Keratinocyte (primary cell): ENCODE measurements at regions not wholly inside any gene's neighbourhood (a gene's known extent, or its start where the extent isn't known, plus 50 kb on each side); places are given as distances from the start of the nearest gene placed in this dataset.

Source experiments
- DNase-seq: peaks from one replicate; pipeline ENCODE4 v3.0.0-alpha.2; 2011; ENCODE audit warnings: low read depth, missing footprints, low spot score
- FAIRE-seq: peaks from 2 replicates; lab custom pipeline; 2011; peaks lifted over from hg19 to GRCh38; lab: Jason Lieb, UNC
- H2AFZ ChIP-seq: 2 replicates; pipeline ENCODE4 v1.6.0; 2012; ENCODE audit warnings: low read length, control low read depth, inconsistent platforms; ENCODE audit not compliant: control insufficient read depth
- H3K27ac ChIP-seq: 2 replicates; pipeline ENCODE4 v1.5.1; 2011; ENCODE audit warnings: low read length; ENCODE audit not compliant: control insufficient read depth, insufficient read depth
- H3K27me3 ChIP-seq: 3 replicates; pipeline ENCODE4 v1.6.0; 2011; ENCODE audit warnings: low read length; ENCODE audit not compliant: control insufficient read depth, insufficient read depth; ENCODE audit errors: extremely low read depth
- H3K36me3 ChIP-seq, 2 experiments: 2 replicates in 1 of 2; 3 replicates in 1 of 2; pipeline ENCODE4 v1.5.1; 2011; ENCODE audit warnings: low read length in 2 of 2, mild to moderate bottlenecking in 1 of 2; ENCODE audit not compliant: control insufficient read depth in 2 of 2, insufficient read depth in 2 of 2; ENCODE audit errors: extremely low read depth in 1 of 2
- H3K4me1 ChIP-seq: 3 replicates; pipeline ENCODE4 v1.5.1; 2011; ENCODE audit warnings: low read length; ENCODE audit not compliant: control insufficient read depth, insufficient read depth; ENCODE audit errors: extremely low read depth
- H3K4me2 ChIP-seq: 3 replicates; pipeline ENCODE4 v1.6.0; 2011; ENCODE audit warnings: low read depth, low read length; ENCODE audit not compliant: control insufficient read depth, insufficient read depth; ENCODE audit errors: extremely low read depth
- H3K4me3 ChIP-seq, 3 experiments: fragments of 200-600 bp in 1 of 3; sonication (generic) in 1 of 3; 2 replicates in 2 of 3; 3 replicates in 1 of 3; pipeline ENCODE4 v1.5.1; 2011 to 2016; ENCODE audit warnings: low read length in 3 of 3, mild to moderate bottlenecking in 3 of 3, control low read depth in 2 of 3, inconsistent platforms in 1 of 3, low read depth in 1 of 3, mixed read lengths in 1 of 3, mixed run types in 1 of 3, moderate library complexity in 1 of 3; ENCODE audit not compliant: control insufficient read depth in 2 of 3, insufficient read depth in 2 of 3; ENCODE audit errors: extremely low read depth in 1 of 3
- H3K79me2 ChIP-seq: 2 replicates; pipeline ENCODE4 v1.6.0; 2012; ENCODE audit warnings: low read length; ENCODE audit not compliant: control insufficient read depth, insufficient read depth
- H3K9ac ChIP-seq: 3 replicates; pipeline ENCODE4 v1.6.0; 2011; ENCODE audit warnings: low read length; ENCODE audit not compliant: control insufficient read depth, insufficient read depth; ENCODE audit errors: extremely low read depth
- H3K9me1 ChIP-seq: 3 replicates; pipeline ENCODE4 v1.6.0; 2011; ENCODE audit warnings: low read length; ENCODE audit not compliant: control insufficient read depth, insufficient read depth; ENCODE audit errors: extremely low read depth
- H3K9me3 ChIP-seq: 2 replicates; pipeline ENCODE4 v1.5.1; 2012; ENCODE audit warnings: low read depth, low read length; ENCODE audit not compliant: control insufficient read depth
- H4K20me1 ChIP-seq: 3 replicates; pipeline ENCODE4 v1.6.0; 2011; ENCODE audit warnings: low read length; ENCODE audit not compliant: control insufficient read depth, insufficient read depth; ENCODE audit errors: extremely low read depth
- EZH2 ChIP-seq: IDR thresholded peaks from one replicate; pipeline ENCODE4 v1.6.1; 2012; ENCODE audit warnings: inconsistent platforms, mild to moderate bottlenecking, low read length, moderate library complexity
- dilution Hi-C: fragments of 300-500 bp; cut with MboI; formaldehyde crosslinking; loops from one replicate; pipeline ENCODE4 v1.7.0; 2020; ENCODE audit warnings: low sequenced_read_pairs; ENCODE audit not compliant: extremely low pct_ligation_motif_present
- TF ChIP-seq, protein P1 (sequence below), 3 experiments: IDR thresholded peaks in 1 of 3; conservative IDR thresholded peaks in 1 of 3; optimal IDR thresholded peaks in 1 of 3; 2 replicates in 2 of 3; 3 replicates in 1 of 3; pipeline versions ENCODE3 to v1.5.1; 2011; ENCODE audit warnings: low read length in 3 of 3, mild to moderate bottlenecking in 3 of 3, moderate library complexity in 2 of 3, control low read depth in 1 of 3, inconsistent platforms in 1 of 3; ENCODE audit not compliant: insufficient read depth in 2 of 3; ENCODE audit errors: extremely low read depth in 1 of 3

DNA sequence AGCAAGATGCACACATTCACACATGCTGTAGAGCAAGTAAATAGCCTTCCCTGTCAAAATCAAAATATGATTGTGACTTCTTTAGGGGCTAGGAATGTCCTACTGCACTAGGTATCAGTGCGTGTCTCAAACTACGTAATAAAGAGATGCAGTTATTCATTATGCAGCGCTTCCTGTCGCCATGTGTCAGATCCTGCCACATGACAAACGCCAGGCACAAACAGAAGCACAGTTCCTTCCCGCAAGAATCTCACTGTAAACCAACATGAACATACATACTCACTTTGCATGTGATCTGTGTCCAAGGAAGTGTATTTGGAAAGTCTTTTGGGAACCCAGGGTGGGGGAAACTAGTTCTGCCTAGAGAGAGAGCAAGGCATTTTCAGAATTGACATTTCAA, 599.9 kb downstream of the RNF144A start:
- H3K27ac ChIP-seq, result no peak overlapping the region
- no peaks in the 10 kb centered on the region for H3K36me3 ChIP-seq
- H3K4me3 ChIP-seq, result no peak overlapping the region
- DNase-seq (no peak), FAIRE-seq (no peak)
- no peaks in the 10 kb centered on the region for H3K9me3 ChIP-seq
- no peaks in the 10 kb centered on the region for H3K79me2 ChIP-seq
- no peaks in the 10 kb centered on the region for H3K9me1 ChIP-seq
- no peaks in the 10 kb centered on the region for H3K4me1 ChIP-seq
- H4K20me1 ChIP-seq, result no peaks in the 10 kb centered on the region
- dilution Hi-C loops, result no loop called here
- H3K4me2 ChIP-seq, result no peak overlapping the region
- H3K9ac ChIP-seq, result no peak overlapping the region
- TF ChIP-seq EZH2, result no peak
- TF ChIP-seq, protein P1, sequence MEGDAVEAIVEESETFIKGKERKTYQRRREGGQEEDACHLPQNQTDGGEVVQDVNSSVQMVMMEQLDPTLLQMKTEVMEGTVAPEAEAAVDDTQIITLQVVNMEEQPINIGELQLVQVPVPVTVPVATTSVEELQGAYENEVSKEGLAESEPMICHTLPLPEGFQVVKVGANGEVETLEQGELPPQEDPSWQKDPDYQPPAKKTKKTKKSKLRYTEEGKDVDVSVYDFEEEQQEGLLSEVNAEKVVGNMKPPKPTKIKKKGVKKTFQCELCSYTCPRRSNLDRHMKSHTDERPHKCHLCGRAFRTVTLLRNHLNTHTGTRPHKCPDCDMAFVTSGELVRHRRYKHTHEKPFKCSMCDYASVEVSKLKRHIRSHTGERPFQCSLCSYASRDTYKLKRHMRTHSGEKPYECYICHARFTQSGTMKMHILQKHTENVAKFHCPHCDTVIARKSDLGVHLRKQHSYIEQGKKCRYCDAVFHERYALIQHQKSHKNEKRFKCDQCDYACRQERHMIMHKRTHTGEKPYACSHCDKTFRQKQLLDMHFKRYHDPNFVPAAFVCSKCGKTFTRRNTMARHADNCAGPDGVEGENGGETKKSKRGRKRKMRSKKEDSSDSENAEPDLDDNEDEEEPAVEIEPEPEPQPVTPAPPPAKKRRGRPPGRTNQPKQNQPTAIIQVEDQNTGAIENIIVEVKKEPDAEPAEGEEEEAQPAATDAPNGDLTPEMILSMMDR (optimal IDR thresholded peaks at IDR 0.05 in 1 of 3, IDR thresholded peaks at IDR 0.05 in 1 of 3, conservative IDR thresholded peaks at IDR 0.05 in 1 of 3; ENCODE audit: extremely low read depth in 1 of 3, insufficient read depth in 2 of 3, low read length in 3 of 3), result no peak
- no peaks in the 10 kb centered on the region for H3K27me3 ChIP-seq
- H2AFZ ChIP-seq, result no peak overlapping the region

DNA sequence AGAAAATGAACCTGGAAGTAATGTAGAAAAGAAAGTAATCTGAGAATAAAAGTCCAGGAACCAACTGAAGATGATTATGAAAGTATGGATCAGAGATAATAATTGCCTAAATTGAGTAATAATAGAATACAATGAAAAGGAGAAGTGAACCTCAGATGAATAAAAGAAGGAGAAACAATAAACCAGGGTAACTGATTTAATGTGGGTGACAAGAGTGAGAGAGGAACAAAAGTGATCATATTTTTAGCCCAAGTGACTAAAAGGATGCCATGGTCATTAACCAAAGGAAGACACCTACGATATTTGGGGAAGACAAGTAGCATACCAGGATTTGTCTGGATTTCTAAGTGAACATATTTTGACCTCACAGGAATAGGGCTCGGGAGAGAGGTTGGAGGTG, 600.6 kb downstream of the RNF144A start:
- Histone ChIP-seq H3K4me2 (no peak overlapping the region), H3K4me1 (no peaks in the 10 kb centered on the region), H3K27me3 (no peaks in the 10 kb centered on the region), H3K79me2 (no peaks in the 10 kb centered on the region), H3K9me3 (no peaks in the 10 kb centered on the region), H3K4me3 (no peak overlapping the region), H3K36me3 (no peaks in the 10 kb centered on the region), H4K20me1 (no peaks in the 10 kb centered on the region), H3K9me1 (no peaks in the 10 kb centered on the region), H3K9ac (no peak overlapping the region), H3K27ac (no peak overlapping the region), H2AFZ (no peak overlapping the region)
- no peak for FAIRE-seq
- dilution Hi-C loops, result no loop called here
- DNase-seq, result no peak
- TF ChIP-seq, protein P1 (optimal IDR thresholded peaks at IDR 0.05 in 1 of 3, IDR thresholded peaks at IDR 0.05 in 1 of 3, conservative IDR thresholded peaks at IDR 0.05 in 1 of 3; ENCODE audit: extremely low read depth in 1 of 3, insufficient read depth in 2 of 3, low read length in 3 of 3), result no peak
- TF ChIP-seq EZH2, result no peak
